ENCODE measurements at regions not wholly inside any gene's neighbourhood (a gene's known extent, or its start where the extent isn't known, plus 50 kb on each side); places are given as distances from the start of the nearest gene placed in this dataset.

DNA sequence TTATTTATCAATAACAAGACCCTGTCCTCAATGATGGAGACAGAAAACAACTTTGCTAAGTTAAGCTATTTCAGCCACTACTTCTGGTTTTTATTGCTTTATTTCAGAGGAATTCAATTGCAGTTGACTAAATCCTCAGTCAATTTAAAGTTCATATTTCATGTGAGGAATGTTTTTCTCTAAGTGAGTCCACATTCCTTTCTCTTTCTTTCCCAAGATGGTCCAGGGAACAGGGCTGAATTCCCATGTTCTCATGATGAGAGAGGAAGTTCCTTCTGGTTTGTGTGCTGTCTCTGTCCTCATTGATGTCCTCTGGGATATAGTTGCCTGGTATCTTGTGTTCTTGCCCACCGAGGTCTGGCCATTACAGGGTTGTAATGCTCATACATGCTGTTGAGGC lies 117.2 kb downstream of the SLIT2 start:
- Mint-ChIP-seq H3K4me3 (ENCODE audit: unreplicated experiment) (no peak overlapping the region), H3K9me3 (ENCODE audit: unreplicated experiment) (peaks cover 3% of the 10 kb centered on the region), H3K27ac (ENCODE audit: unreplicated experiment) (no peak overlapping the region), H3K4me1 (ENCODE audit: low read depth, unreplicated experiment) (peaks cover 11% of the 10 kb centered on the region), H3K27me3 (ENCODE audit: unreplicated experiment) (peaks cover 6% of the 10 kb centered on the region), H3K36me3 (ENCODE audit: unreplicated experiment) (no peaks in the 10 kb centered on the region)
- no peak for DNase-seq
- TF ChIP-seq, protein P1, sequence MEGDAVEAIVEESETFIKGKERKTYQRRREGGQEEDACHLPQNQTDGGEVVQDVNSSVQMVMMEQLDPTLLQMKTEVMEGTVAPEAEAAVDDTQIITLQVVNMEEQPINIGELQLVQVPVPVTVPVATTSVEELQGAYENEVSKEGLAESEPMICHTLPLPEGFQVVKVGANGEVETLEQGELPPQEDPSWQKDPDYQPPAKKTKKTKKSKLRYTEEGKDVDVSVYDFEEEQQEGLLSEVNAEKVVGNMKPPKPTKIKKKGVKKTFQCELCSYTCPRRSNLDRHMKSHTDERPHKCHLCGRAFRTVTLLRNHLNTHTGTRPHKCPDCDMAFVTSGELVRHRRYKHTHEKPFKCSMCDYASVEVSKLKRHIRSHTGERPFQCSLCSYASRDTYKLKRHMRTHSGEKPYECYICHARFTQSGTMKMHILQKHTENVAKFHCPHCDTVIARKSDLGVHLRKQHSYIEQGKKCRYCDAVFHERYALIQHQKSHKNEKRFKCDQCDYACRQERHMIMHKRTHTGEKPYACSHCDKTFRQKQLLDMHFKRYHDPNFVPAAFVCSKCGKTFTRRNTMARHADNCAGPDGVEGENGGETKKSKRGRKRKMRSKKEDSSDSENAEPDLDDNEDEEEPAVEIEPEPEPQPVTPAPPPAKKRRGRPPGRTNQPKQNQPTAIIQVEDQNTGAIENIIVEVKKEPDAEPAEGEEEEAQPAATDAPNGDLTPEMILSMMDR (IDR thresholded peaks at IDR 0.05; ENCODE audit: partially characterized antibody, unreplicated experiment) = no peak

DNA sequence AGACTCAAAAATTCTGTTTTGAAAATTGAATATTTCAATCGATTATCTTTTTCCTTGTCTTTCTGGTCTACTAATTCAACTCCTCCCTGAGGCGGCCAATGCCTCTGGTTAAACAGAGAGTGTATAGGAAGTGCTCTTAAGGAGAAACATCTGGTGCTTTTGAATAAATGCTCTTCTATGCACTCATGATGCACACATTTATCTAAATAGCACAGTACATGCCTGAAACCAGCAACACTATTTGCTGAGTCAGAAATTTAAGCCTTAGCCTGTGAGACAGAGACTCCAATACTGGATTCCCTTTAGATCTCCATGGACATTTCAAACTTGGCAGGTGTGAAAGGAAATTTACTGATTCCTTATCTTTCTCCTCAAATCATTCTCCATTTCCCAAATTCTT lies 118.6 kb downstream of the SLIT2 start:
- H3K27ac Mint-ChIP-seq (ENCODE audit: unreplicated experiment) = no peak overlapping the region
- TF ChIP-seq, protein P1 (IDR thresholded peaks at IDR 0.05; ENCODE audit: partially characterized antibody, unreplicated experiment) = no peak
- DNase-seq = no peak
- H3K27me3 Mint-ChIP-seq (ENCODE audit: unreplicated experiment) = peaks cover 6% of the 10 kb centered on the region
- H3K9me3 Mint-ChIP-seq (ENCODE audit: unreplicated experiment) = peaks cover 5% of the 10 kb centered on the region
- no peaks in the 10 kb centered on the region for H3K36me3 Mint-ChIP-seq (ENCODE audit: unreplicated experiment)
- no peak overlapping the region for H3K4me3 Mint-ChIP-seq (ENCODE audit: unreplicated experiment)
- peaks cover 5% of the 10 kb centered on the region for H3K4me1 Mint-ChIP-seq (ENCODE audit: low read depth, unreplicated experiment)

- no peaks in the 10 kb centered on the region for H3K36me3 Mint-ChIP-seq (ENCODE audit: unreplicated experiment)
- DNase-seq = no peak
- H3K4me3 Mint-ChIP-seq (ENCODE audit: unreplicated experiment) = no peak overlapping the region
- peaks cover 4% of the 10 kb centered on the region for H3K9me3 Mint-ChIP-seq (ENCODE audit: unreplicated experiment)
- H3K4me1 Mint-ChIP-seq (ENCODE audit: low read depth, unreplicated experiment) = peaks cover 5% of the 10 kb centered on the region
- peaks cover under 1% of the 10 kb centered on the region for H3K27me3 Mint-ChIP-seq (ENCODE audit: unreplicated experiment)
- TF ChIP-seq, protein P1 (IDR thresholded peaks at IDR 0.05; ENCODE audit: partially characterized antibody, unreplicated experiment) = no peak
- no peak overlapping the region for H3K27ac Mint-ChIP-seq (ENCODE audit: unreplicated experiment)
Observed at GRCh38 chr4:20376070-20376469, 124.4 kb downstream of the SLIT2 start.

DNA sequence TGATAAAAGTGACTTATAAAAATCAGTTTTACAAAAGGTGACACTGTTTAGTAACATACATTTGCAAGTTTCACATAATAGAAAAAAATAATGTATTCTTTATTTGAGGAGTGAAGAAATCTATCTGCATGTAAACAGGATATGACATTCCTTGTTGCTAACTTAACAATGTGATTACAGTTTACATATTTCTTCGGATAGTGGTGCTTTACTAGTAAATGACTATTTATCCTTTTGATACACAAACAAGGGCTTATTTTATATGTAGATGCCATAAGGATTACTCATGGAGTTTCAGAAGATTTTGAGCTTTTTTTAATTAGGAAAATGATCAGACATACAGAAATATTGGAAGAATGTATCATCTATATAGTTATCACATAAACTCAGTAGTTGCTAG lies 126.5 kb downstream of the SLIT2 start:
- H3K27me3 Mint-ChIP-seq (ENCODE audit: unreplicated experiment) = no peaks in the 10 kb centered on the region
- no peaks in the 10 kb centered on the region for H3K36me3 Mint-ChIP-seq (ENCODE audit: unreplicated experiment)
- peaks cover 4% of the 10 kb centered on the region for H3K4me1 Mint-ChIP-seq (ENCODE audit: low read depth, unreplicated experiment)
- no peak overlapping the region for H3K4me3 Mint-ChIP-seq (ENCODE audit: unreplicated experiment)
- H3K27ac Mint-ChIP-seq (ENCODE audit: unreplicated experiment) = no peak overlapping the region
- TF ChIP-seq, protein P1 (IDR thresholded peaks at IDR 0.05; ENCODE audit: partially characterized antibody, unreplicated experiment) = no peak
- peaks cover 3% of the 10 kb centered on the region for H3K9me3 Mint-ChIP-seq (ENCODE audit: unreplicated experiment)
- DNase-seq = no peak

- TF ChIP-seq, protein P1 (IDR thresholded peaks at IDR 0.05; ENCODE audit: partially characterized antibody, unreplicated experiment) = no peak
- peaks cover 4% of the 10 kb centered on the region for H3K4me1 Mint-ChIP-seq (ENCODE audit: low read depth, unreplicated experiment)
- no peaks in the 10 kb centered on the region for H3K9me3 Mint-ChIP-seq (ENCODE audit: unreplicated experiment)
- no peak overlapping the region for H3K27ac Mint-ChIP-seq (ENCODE audit: unreplicated experiment)
- no peaks in the 10 kb centered on the region for H3K27me3 Mint-ChIP-seq (ENCODE audit: unreplicated experiment)
- no peaks in the 10 kb centered on the region for H3K36me3 Mint-ChIP-seq (ENCODE audit: unreplicated experiment)
- no peak for DNase-seq
- no peak overlapping the region for H3K4me3 Mint-ChIP-seq (ENCODE audit: unreplicated experiment)
Observed at GRCh38 chr4:20381005-20381404, 129.3 kb downstream of the SLIT2 start.

Measured in glutamatergic neuron (in vitro differentiated cells).